Stimulated activated naive CD8-positive, alpha-beta T cell treated with anti-CD3 and anti-CD28 coated beads, Interleukin-15, Interleukin-2, amounts not matched to agents 100 ng/mL and 50 ng/mL, for 24 hours (primary cell): ENCODE measurements at regions not wholly inside any gene's neighbourhood (a gene's known extent, or its start where the extent isn't known, plus 50 kb on each side); places are given as distances from the start of the nearest gene placed in this dataset.
"Not testable (repeated sequence)": the region's sequence is repeated elsewhere in the genome, so short reads cannot be mapped to it uniquely, and the experiment has no call there.

ENCODE experiments used
- H3K27ac Mint-ChIP-seq: one replicate; pipeline ENCODE4 v1.8.0; 2021; ENCODE audit warnings: mild to moderate bottlenecking, mixed read lengths
- H3K27me3 Mint-ChIP-seq: one replicate; pipeline ENCODE4 v1.8.0; 2021; ENCODE audit warnings: mixed read lengths
- H3K36me3 Mint-ChIP-seq: one replicate; pipeline ENCODE4 v1.8.0; 2021; ENCODE audit warnings: low read depth, mixed read lengths
- H3K4me1 Mint-ChIP-seq: one replicate; pipeline ENCODE4 v1.8.0; 2021; ENCODE audit warnings: low read depth, mixed read lengths
- H3K4me3 Mint-ChIP-seq: one replicate; pipeline ENCODE4 v1.8.0; 2021; ENCODE audit warnings: mild to moderate bottlenecking, mixed read lengths
- H3K9me3 Mint-ChIP-seq: one replicate; pipeline ENCODE4 v1.8.0; 2021; ENCODE audit warnings: mixed read lengths

DNA sequence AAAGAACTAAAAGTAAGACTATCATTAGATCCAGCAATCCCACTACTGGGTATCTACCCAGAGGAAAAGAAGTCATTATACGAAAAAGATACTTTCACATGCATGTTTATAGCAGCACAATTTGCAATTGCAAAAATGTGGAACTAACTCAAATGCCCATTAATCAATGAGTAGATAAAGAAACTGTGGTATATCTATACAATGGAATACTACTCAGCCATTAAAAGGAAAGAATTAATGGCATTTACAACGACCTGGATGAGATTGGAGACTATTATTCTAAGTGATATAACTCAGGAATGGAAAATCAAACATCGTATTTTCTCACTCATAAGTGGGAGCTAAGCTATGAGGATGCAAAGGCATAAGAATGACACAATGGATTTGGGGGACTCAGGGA is 80.5 kb upstream of the KDM7A start:
- not testable (repeated sequence) for H3K27ac Mint-ChIP-seq

DNA sequence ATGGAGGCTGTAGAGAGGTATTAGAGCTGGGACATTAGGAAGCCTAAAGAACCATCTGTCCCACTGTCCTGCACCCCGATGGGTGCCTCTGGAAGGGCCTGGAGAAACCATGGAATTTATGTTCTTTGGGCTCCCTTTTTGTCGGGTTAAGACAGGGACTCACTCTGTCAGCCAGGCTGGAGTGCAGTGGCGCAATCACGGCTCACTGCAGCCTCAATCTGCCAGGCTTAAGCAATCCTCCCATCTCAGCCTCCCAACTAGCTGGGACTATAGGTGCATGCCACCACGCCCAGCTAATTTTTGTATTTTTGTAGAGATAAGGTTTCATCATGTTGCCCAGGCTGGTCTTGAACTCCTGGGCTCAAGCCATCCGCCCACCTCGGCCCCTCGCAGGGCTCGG is 78.2 kb upstream of the KDM7A start:
- not testable (repeated sequence) for H3K4me3 Mint-ChIP-seq, H3K36me3 Mint-ChIP-seq, H3K9me3 Mint-ChIP-seq, H3K27me3 Mint-ChIP-seq, H3K27ac Mint-ChIP-seq
- H3K4me1 Mint-ChIP-seq, result peaks cover 27% of the 10 kb centered on the region

More for the DNA sequence above, 80.5 kb upstream of the KDM7A start:
- not testable (repeated sequence) for H3K27me3 Mint-ChIP-seq, H3K9me3 Mint-ChIP-seq, H3K36me3 Mint-ChIP-seq, H3K4me3 Mint-ChIP-seq
- H3K4me1 Mint-ChIP-seq, result peaks cover 40% of the 10 kb centered on the region

DNA sequence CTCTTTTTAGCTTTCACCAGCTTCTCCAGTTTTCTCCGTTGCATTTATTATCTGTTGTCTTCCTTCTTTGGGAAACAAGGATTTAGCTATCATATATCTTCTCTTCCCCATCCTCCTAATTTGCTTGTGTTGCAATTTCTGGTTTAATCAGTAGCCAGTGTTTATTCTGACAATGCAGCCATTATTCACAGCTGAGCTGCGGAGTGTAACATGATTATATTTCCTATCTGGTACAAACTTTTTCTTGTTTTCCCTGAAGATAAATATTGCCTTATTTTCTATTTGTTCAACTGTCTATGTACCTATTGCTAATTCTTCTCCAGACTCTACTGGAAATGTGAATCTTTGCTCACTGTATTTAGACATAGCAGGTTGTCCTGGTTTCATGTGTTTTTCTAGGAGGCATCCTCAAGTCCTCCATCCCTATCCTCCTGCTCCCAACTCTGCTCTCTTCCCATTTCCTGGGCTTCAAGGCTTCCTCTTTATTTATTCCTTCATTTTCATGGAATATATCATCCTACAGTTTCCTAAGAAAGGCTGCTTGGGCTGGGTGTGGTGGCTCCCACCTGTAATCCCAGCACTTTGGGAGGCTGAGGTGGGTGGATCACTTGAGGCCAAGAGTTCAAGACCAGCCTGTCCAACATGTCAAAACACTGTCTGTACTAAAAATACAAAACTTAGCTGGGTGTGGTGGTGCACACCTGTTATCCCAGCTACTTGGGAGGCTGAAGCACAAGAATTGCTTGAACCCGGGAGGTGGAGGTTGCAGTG is 72.4 kb upstream of the KDM7A start:
- peaks cover 23% of the 10 kb centered on the region for H3K4me1 Mint-ChIP-seq
- H3K27me3 Mint-ChIP-seq, result no peaks in the 10 kb centered on the region
- H3K36me3 Mint-ChIP-seq, result no peaks in the 10 kb centered on the region
- no peak overlapping the region for H3K27ac Mint-ChIP-seq
- no peak overlapping the region for H3K4me3 Mint-ChIP-seq
- H3K9me3 Mint-ChIP-seq, result no peaks in the 10 kb centered on the region

DNA sequence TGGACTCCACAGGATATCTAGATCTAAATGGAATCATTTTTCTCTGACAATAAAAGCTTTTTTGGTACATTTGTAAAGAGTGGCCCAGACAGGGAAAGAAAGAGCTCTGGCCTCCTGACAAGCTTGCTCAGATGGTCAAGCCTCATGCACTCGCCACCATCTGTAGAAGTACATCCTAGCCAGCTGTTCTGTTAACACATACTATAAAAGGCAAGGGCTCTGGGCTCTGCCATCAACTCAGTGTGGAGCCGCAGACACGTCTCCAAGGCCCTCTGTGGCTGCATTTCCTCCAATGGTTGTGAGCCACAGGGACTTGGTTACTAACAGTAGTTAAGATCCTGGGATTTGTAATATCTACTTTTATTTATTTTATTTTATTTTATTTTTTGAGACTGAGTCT is 70.8 kb upstream of the KDM7A start:
- Mint-ChIP-seq H3K27me3 (no peaks in the 10 kb centered on the region), H3K27ac (no peak overlapping the region), H3K36me3 (no peaks in the 10 kb centered on the region)

DNA sequence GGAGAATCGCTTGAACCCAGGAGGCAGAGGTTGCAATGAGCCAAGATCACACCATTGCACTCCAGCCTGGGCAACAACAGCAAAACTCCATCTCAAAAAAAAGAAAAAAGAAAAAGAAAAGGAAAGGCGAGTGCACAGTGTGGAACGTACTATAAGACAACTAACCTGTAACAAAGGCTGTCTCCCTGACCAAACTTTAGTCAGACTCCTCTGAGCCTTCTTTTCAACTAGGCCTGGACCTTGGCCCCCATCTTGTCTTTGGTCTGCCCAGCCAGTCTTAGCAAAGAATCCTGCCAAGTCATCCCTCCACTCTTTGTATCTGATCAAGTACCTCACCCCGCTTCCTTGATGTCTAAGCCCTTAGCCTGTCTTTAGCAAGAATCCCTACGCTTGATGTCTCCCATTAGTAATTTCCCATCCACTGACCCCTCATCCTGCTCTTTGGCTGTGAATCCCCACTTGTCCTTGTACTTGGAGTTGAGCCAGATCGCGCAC is 68.9 kb upstream of the KDM7A start:
- Mint-ChIP-seq H3K4me3 (no peak overlapping the region), H3K4me1 (peaks cover 10% of the 10 kb centered on the region), H3K9me3 (no peaks in the 10 kb centered on the region), H3K36me3 (no peaks in the 10 kb centered on the region), H3K27ac (no peak overlapping the region), H3K27me3 (no peaks in the 10 kb centered on the region)

More for the DNA sequence above, 70.8 kb upstream of the KDM7A start:
- no peak overlapping the region for H3K4me3 Mint-ChIP-seq
- no peaks in the 10 kb centered on the region for H3K9me3 Mint-ChIP-seq
- H3K4me1 Mint-ChIP-seq, result peaks cover 13% of the 10 kb centered on the region

DNA sequence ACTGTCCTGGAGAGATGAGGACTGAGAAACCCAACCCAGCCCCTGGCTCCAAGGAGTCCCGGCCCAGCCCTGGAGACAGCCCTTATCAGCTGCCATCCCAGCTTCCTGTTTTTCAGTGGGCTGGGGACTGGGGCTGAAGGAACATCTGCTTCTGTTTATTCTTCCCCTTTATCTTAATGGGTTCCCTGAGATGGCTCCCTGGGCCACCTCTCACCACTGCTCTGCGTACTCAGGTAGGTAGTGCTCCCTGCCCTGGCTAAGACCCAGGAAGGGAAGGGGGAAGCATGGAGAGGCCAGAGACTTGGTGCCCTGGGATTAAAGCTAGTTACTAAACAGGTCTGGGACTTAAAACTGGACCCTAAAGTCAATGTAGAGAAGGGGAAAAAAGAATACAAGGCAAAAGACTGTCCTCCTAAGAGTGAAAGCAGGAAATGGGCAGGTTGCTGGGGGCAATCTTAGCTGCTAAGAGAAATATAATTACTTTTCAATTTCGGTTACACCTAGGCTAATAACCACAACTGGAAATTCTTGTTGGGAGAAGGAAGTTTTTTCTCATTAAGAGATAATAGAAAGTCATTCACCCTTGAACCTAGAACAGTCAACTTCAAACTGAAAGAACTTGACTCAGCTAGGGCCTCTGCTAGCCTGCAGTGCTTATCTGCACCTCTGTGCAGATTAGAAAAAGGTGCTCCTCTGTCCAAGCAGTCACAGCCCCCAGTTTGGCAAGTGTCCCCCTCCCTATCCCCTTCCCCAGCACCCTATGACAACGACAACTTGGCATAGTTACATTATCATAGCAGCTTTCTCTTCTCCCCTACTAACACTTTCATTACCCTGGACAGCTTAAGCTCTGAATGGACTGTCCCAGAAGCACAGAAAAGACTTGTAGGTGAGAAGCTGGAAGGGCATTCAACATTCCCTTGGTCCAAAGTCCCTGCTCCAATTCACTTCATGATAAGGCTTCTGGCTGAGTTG is 65.6 kb upstream of the KDM7A start:
- Mint-ChIP-seq H3K27ac (peak overlapping the region; percentile 68), H3K27me3 (no peaks in the 10 kb centered on the region), H3K4me1 (peaks cover 10% of the 10 kb centered on the region), H3K9me3 (no peaks in the 10 kb centered on the region), H3K4me3 (no peak overlapping the region), H3K36me3 (no peaks in the 10 kb centered on the region)

DNA sequence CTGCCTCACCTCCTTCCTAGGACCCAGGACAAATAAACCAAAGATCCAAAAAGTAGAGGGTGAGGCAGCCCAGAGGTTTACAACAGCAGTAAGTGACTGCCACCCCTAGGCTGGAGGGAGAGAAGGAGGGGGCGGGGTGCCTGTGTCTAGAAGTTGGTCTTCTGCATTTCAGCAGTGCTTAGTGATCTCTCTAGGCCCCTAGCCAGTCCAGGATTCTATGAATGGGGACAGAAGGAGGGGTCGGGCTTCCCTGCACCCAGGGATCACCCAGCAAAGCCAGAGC is 62.8 kb upstream of the KDM7A start:
- Mint-ChIP-seq H3K4me1 (peaks cover 10% of the 10 kb centered on the region), H3K4me3 (no peak overlapping the region), H3K9me3 (no peaks in the 10 kb centered on the region), H3K27me3 (no peaks in the 10 kb centered on the region), H3K27ac (no peak overlapping the region), H3K36me3 (no peaks in the 10 kb centered on the region)

DNA sequence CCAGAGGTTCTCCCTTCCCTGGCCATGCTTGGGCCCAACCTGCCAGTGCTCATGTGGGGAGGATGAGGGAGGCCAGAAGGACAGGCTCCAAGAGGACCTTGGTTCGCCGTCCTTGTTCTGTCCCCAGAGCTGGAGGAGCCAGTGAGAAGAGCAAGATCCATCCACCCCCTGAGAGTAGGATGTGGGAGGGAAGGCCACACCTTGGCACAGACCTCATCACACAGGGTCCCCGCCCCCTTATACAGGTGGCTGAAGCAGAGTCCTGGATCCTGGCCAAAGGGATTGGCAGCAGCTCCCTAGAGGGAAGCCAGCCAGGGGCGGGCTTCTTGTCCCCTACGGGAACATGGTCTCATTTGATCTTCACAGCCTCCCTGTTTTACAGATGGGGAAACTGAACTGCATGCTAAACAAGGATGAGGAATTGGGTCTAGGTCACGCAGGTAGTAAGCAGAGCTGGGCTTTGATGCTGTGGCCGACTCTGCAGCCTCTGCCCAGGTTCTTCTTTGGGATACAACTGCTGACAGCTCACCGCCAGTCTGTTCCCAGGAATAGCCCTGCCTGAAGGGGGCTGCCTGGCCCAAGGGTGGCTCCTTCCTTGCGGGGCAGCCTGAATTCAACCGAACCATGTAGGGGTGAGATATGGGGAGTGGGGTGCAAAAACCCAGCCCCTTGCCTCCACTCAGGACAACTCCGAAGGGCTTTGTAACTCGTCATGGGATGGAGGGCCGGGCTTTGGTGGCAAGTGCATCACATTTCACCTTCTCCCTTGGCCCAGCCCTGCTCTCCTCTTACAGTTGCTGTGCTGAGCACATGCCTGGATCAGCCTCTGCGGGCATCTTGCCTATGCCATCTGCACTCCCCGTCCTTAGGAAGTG is 62.2 kb upstream of the KDM7A start:
- Mint-ChIP-seq H3K27me3 (no peaks in the 10 kb centered on the region), H3K4me1 (peaks cover 10% of the 10 kb centered on the region), H3K4me3 (no peak overlapping the region), H3K36me3 (no peaks in the 10 kb centered on the region), H3K9me3 (no peaks in the 10 kb centered on the region), H3K27ac (no peak overlapping the region)

DNA sequence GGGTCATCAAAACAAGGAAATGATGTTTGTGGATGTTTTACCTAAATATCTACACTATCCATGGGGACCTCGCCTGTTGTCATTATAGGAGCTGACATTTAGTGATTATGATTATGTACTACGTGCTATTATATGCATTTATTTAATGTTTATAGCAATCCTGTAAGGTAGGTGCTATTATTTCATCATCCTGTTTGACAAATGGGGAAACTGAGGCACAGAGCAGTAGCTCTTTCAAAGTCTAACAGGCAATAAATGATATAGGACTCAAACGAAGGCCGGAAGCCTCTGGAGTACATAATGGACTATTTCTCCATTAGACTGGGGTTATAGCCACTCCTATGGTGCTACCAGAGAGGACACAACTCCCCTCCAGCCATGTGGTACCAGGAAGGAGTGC is 60.6 kb upstream of the KDM7A start:
- Mint-ChIP-seq H3K4me1 (peaks cover 13% of the 10 kb centered on the region), H3K27me3 (no peaks in the 10 kb centered on the region), H3K27ac (no peak overlapping the region), H3K4me3 (no peak overlapping the region), H3K36me3 (no peaks in the 10 kb centered on the region), H3K9me3 (no peaks in the 10 kb centered on the region)

DNA sequence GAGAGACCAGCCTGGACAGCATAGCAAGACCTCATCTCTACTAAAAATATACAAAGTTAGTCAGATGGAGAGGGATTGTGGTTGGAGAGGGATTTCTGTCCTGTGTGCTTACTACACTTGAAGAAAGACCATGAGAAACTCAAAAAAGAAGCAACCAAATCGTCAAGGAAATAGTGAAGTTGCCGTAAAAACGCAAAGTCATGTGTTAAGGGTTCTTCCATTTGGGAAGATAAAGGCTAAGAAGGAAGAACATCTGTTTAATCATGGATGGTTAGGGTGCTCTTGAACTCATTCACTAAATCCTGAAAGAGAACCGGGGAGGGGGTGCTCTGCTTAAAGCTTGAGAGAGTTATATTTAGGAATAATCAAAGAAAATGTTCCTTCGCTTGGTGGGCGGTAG is 59.8 kb upstream of the KDM7A start:
- Mint-ChIP-seq H3K27me3 (no peaks in the 10 kb centered on the region), H3K4me3 (no peak overlapping the region), H3K27ac (no peak overlapping the region), H3K36me3 (peaks cover 4% of the 10 kb centered on the region), H3K4me1 (peaks cover 16% of the 10 kb centered on the region), H3K9me3 (no peaks in the 10 kb centered on the region)

DNA sequence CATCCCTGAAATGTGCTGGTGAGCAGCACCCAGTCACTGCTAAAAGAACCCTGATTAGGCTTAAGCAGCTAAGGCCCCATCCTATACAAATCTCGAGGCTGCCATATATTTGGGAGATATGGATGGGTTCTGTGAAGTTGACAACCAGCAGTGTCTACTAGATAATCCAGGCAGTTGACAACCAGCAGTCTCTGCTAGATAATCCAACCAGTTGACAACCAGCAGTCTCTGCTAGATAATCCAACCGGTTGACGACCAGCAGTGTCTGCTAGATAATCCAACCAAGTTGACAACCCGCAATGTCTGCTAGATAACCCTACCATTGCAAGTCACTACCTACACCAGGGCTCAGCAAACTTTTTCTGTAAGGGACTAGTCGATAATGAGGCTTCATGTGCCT is 58.3 kb upstream of the KDM7A start:
- H3K36me3 Mint-ChIP-seq, result peaks cover 4% of the 10 kb centered on the region
- H3K27ac Mint-ChIP-seq, result no peak overlapping the region
- no peak overlapping the region for H3K4me3 Mint-ChIP-seq
- H3K9me3 Mint-ChIP-seq, result no peaks in the 10 kb centered on the region
- H3K4me1 Mint-ChIP-seq, result peaks cover 26% of the 10 kb centered on the region
- no peaks in the 10 kb centered on the region for H3K27me3 Mint-ChIP-seq

DNA sequence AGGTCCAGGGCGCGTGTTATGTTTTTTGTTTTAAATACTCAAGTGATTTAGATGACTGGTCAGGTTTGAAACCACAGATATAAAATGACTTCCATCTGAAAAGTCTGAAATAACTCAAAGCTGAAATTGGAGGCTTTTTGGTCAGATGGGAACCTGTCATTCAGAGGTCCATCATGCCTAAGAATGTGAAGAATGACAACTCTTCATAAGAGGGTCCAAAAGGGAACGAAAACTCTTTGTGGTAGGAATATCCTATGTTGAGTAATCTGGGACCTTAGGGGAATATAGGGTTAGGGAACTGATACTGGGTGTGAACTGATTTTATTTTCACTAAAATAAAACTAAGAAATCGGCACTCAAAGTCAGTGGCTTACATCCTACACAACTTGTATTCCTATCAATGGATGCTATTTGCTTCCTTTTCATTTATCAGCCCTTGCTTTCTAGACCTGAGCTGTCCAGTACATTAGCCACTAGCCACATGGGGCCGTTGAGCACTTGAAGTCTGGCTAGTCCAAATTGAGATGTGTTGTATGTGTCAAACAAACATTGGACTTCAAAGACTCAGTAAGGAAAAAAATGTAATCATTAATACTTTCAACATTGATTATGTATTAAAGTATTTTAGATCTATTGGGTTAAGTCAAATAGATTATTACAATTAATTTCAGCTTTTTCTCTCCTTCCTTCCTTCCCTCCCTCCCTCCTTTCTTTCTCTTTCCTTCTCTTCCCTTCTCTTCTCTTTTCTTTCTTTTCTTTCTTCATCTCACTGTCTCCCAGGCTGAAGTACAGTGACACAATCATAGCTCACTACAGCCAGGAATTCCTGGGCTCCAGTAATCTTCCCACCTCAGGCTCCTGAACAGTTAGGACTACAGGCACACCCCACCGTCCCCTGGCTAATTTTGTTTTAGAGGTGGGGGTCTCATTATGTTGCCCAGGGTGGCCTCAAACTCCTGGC is 56.5 kb upstream of the KDM7A start:
- peak overlapping the region; percentile 35 for H3K4me3 Mint-ChIP-seq
- H3K27me3 Mint-ChIP-seq, result no peaks in the 10 kb centered on the region
- no peaks in the 10 kb centered on the region for H3K9me3 Mint-ChIP-seq
- peak overlapping the region; percentile 59 for H3K27ac Mint-ChIP-seq
- H3K36me3 Mint-ChIP-seq, result peaks cover 4% of the 10 kb centered on the region
- peaks cover 39% of the 10 kb centered on the region for H3K4me1 Mint-ChIP-seq

DNA sequence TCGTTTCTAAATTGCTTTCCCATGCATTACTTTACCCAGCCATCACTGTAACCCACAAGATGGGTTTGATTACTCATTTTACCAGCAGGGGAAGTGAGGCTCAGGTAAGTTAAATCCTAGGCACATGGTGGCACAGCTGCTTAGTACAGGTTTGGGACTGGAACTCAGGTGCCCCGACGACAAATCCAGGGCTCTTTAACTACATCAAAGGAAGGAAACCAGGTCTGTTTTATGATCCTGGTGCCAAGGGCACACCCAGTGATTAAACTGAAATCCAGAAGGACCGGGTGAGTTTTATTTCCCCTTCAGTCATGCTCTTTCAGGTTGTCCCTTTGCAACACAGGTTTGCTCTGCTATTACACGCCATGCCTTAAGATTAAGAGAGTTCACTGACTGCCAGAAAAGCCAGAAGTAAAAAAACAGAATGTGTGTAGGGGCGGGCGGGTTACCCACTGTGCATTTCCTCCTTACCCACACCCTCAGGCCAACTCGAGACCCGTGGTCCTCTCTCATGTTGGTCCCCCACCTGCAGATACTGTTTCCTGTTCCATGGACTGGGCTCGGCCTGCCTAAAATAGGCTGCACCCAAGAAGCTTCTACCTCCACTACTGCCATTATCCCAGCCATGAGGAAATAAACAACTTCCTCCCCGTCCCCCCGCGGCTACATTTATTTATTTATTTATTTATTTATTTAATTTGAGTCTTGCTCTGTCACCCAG is 55.1 kb upstream of the KDM7A start:
- Mint-ChIP-seq H3K27ac (peak overlapping the region; percentile 94), H3K9me3 (no peaks in the 10 kb centered on the region), H3K4me3 (peak overlapping the region; percentile 83), H3K27me3 (no peaks in the 10 kb centered on the region), H3K4me1 (peaks cover 41% of the 10 kb centered on the region), H3K36me3 (peaks cover 4% of the 10 kb centered on the region)
